ENCODE measurements at regions not wholly inside any gene's neighbourhood (a gene's known extent, or its start where the extent isn't known, plus 50 kb on each side); places are given as distances from the start of the nearest gene placed in this dataset.

DNA sequence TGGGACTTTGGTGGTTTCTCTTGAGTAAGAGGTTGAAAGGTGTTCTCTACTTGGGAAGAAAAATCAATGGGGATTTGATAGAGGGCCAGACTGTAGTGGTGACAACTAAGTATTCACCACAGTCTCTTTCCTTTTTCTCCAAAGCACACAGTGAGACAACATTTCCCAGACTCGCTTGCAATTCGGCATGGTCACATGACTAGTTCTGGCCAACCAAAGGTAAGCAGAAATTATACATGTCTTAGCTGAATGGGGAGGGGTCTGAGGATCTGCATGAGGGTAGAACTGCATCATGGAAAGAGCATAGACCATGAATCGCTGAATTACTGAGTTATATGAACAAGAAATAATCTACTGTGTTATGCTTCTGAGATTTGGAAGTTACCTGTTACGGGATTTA, 144.5 kb upstream of the MYRIP start:
- H3K79me2 ChIP-seq, result no peaks in the 10 kb centered on the region
- no peak overlapping the region for H2AFZ ChIP-seq
- H3K4me2 ChIP-seq (ENCODE audit: low read length), result no peak overlapping the region
- H3K9ac ChIP-seq, result no peak overlapping the region
- no peak for TF ChIP-seq CTCF (IDR thresholded peaks at IDR 0.05)
- no peaks in the 10 kb centered on the region for H3K4me1 ChIP-seq
- H3K27ac ChIP-seq, result no peak overlapping the region
- no peaks in the 10 kb centered on the region for H3K36me3 ChIP-seq (ENCODE audit: control insufficient read depth, insufficient read depth, low read length)
- H3K9me3 ChIP-seq (ENCODE audit: control insufficient read depth, low read length), result no peaks in the 10 kb centered on the region
- no peak overlapping the region for H3K4me3 ChIP-seq (ENCODE audit: low read depth, low read length)
- H3K27me3 ChIP-seq (ENCODE audit: control insufficient read depth, insufficient read depth, low read length), result no peaks in the 10 kb centered on the region

GRCh38 chr3:39665441-39665840, 144.0 kb upstream of the MYRIP start:
- H3K9ac ChIP-seq, result no peak overlapping the region
- H3K9me3 ChIP-seq (ENCODE audit: control insufficient read depth, low read length), result no peaks in the 10 kb centered on the region
- H3K27me3 ChIP-seq (ENCODE audit: control insufficient read depth, insufficient read depth, low read length), result no peaks in the 10 kb centered on the region
- H2AFZ ChIP-seq, result no peak overlapping the region
- H3K79me2 ChIP-seq, result no peaks in the 10 kb centered on the region
- no peak overlapping the region for H3K27ac ChIP-seq
- H3K36me3 ChIP-seq (ENCODE audit: control insufficient read depth, insufficient read depth, low read length), result no peaks in the 10 kb centered on the region
- H3K4me3 ChIP-seq (ENCODE audit: low read depth, low read length), result no peak overlapping the region
- H3K4me1 ChIP-seq, result no peaks in the 10 kb centered on the region
- H3K4me2 ChIP-seq (ENCODE audit: low read length), result no peak overlapping the region
- TF ChIP-seq CTCF (IDR thresholded peaks at IDR 0.05), result no peak

DNA sequence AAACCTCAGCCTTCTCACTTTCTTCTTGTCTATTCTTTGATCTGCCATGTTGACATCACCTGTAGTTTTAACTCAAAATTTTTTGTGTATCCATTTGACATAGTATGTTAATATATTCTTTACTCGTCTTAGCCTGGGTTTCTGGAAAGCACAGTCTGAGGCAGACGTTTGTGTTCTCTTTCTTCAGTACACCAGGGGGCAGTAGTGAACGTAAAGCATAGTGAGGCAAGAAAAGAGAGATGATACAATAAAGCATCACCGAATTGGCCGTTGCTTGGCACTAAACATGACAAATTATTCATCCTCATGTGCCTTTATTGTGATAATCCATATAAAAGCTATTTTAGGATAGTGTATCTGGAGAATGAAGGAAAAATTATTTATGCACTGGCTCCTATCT, 141.0 kb upstream of the MYRIP start:
- H3K36me3 ChIP-seq (ENCODE audit: control insufficient read depth, insufficient read depth, low read length), result no peaks in the 10 kb centered on the region
- H3K4me3 ChIP-seq (ENCODE audit: low read depth, low read length), result no peak overlapping the region
- H3K27ac ChIP-seq, result no peak overlapping the region
- no peak overlapping the region for H2AFZ ChIP-seq
- no peaks in the 10 kb centered on the region for H3K9me3 ChIP-seq (ENCODE audit: control insufficient read depth, low read length)
- H3K9ac ChIP-seq, result no peak overlapping the region
- peak; percentile 56 for TF ChIP-seq CTCF (IDR thresholded peaks at IDR 0.05)
- H3K4me1 ChIP-seq, result no peaks in the 10 kb centered on the region
- H3K4me2 ChIP-seq (ENCODE audit: low read length), result no peak overlapping the region
- no peaks in the 10 kb centered on the region for H3K27me3 ChIP-seq (ENCODE audit: control insufficient read depth, insufficient read depth, low read length)
- no peaks in the 10 kb centered on the region for H3K79me2 ChIP-seq

DNA sequence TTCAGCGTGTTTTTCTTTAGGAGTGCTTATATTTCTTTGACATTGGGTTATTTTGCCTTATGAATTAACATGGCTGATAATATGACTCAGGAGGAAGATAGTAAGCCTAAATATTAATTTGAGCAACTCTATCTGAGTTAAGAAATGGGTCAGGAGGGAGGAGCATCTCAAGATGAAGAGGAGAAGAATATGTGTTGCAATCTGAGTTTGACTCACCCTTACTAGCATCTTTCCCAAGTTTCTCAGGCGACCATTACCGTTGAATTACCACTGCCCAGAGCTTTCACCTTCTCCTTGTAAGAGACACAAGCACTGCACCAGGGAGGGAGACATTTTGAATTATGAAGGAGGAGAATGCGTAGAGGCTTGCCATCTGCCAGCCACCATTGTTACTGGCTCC, 138.3 kb upstream of the MYRIP start:
- no peaks in the 10 kb centered on the region for H3K36me3 ChIP-seq (ENCODE audit: control insufficient read depth, insufficient read depth, low read length)
- H3K79me2 ChIP-seq, result no peaks in the 10 kb centered on the region
- no peak overlapping the region for H2AFZ ChIP-seq
- no peaks in the 10 kb centered on the region for H3K4me1 ChIP-seq
- TF ChIP-seq CTCF (IDR thresholded peaks at IDR 0.05), result no peak
- H3K27me3 ChIP-seq (ENCODE audit: control insufficient read depth, insufficient read depth, low read length), result no peaks in the 10 kb centered on the region
- no peak overlapping the region for H3K9ac ChIP-seq
- no peak overlapping the region for H3K27ac ChIP-seq
- H3K4me3 ChIP-seq (ENCODE audit: low read depth, low read length), result no peak overlapping the region
- no peak overlapping the region for H3K4me2 ChIP-seq (ENCODE audit: low read length)
- no peaks in the 10 kb centered on the region for H3K9me3 ChIP-seq (ENCODE audit: control insufficient read depth, low read length)

DNA sequence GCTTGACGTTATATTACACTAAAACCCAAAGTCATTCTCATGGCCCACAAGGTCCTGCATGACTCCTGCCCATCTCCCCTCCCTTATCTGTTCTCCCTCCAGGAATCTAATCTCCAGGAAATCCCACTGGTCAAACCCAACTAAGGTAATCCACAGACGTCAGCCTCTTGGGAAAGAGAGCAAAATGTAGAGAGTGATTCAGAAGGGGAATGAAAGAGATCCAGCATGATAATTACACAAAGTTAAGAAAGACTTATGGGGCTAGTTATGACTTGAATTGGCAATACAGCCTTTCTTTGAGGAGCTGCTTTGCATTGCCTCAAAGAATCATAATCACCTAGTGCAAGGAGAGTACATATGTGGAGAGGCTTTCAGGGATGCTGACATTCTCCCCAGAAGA, 137.8 kb upstream of the MYRIP start:
- TF ChIP-seq CTCF (IDR thresholded peaks at IDR 0.05), result no peak
- Histone ChIP-seq H3K36me3 (ENCODE audit: control insufficient read depth, insufficient read depth, low read length) (no peaks in the 10 kb centered on the region), H3K27me3 (ENCODE audit: control insufficient read depth, insufficient read depth, low read length) (no peaks in the 10 kb centered on the region), H3K79me2 (no peaks in the 10 kb centered on the region), H2AFZ (no peak overlapping the region), H3K4me3 (ENCODE audit: low read depth, low read length) (no peak overlapping the region), H3K27ac (no peak overlapping the region), H3K4me2 (ENCODE audit: low read length) (no peak overlapping the region), H3K9me3 (ENCODE audit: control insufficient read depth, low read length) (no peaks in the 10 kb centered on the region), H3K9ac (no peak overlapping the region), H3K4me1 (no peaks in the 10 kb centered on the region)

Data from parathyroid adenoma (tissue), 2 donors.